ENCODE measurements at regions not wholly inside any gene's neighbourhood (a gene's known extent, or its start where the extent isn't known, plus 50 kb on each side); places are given as distances from the start of the nearest gene placed in this dataset.

- H3K9me3 Mint-ChIP-seq = peaks cover 5 to 28% (median 8%) of the 10 kb centered on the region in 7 donors
- no peak overlapping the region for H3K4me3 ChIP-seq (ENCODE audit: low read depth, low read length)
- no peaks in the 10 kb centered on the region for H3K4me1 Mint-ChIP-seq
- H3K27ac ChIP-seq (ENCODE audit: insufficient read depth, low read length, poor library complexity, severe bottlenecking) = no peak overlapping the region
- no peak overlapping the region for H3K4me3 Mint-ChIP-seq
- no peaks in the 10 kb centered on the region for H3K36me3 Mint-ChIP-seq
- DNase-seq = no peak
- H3K4me1 ChIP-seq (ENCODE audit: control insufficient read depth, insufficient read depth, low read length, poor library complexity, severe bottlenecking) = no peaks in the 10 kb centered on the region
- no peaks in the 10 kb centered on the region for H3K36me3 ChIP-seq (ENCODE audit: control insufficient read depth, insufficient read depth, low read length)
- H3K27me3 Mint-ChIP-seq = no peaks in the 10 kb centered on the region
- H3K9me3 ChIP-seq (ENCODE audit: control insufficient read depth in 2 of 2, low read length in 2 of 2) = peaks cover 0 to 4% of the 10 kb centered on the region in 2 experiments
- no peak for ATAC-seq (ENCODE audit: low read depth in 2 of 2)
- H3K27me3 ChIP-seq (ENCODE audit: control insufficient read depth, insufficient read depth, low read length) = no peaks in the 10 kb centered on the region
- H3K27ac Mint-ChIP-seq = no peak overlapping the region
Observed at GRCh38 chr13:107133950-107134349, 566.0 kb upstream of the ARGLU1 start.

GRCh38 chr13:107130566-107130965, 562.6 kb upstream of the ARGLU1 start:
- no peaks in the 10 kb centered on the region for H3K36me3 Mint-ChIP-seq
- DNase-seq (no peak), ATAC-seq (ENCODE audit: low read depth in 2 of 2) (no peak)
- H3K27ac Mint-ChIP-seq = no peak overlapping the region
- Histone ChIP-seq H3K27me3 (ENCODE audit: control insufficient read depth, insufficient read depth, low read length) (no peaks in the 10 kb centered on the region), H3K36me3 (ENCODE audit: control insufficient read depth, insufficient read depth, low read length) (no peaks in the 10 kb centered on the region), H3K9me3 (ENCODE audit: control insufficient read depth in 2 of 2, low read length in 2 of 2) (no peaks in the 10 kb centered on the region), H3K4me1 (ENCODE audit: control insufficient read depth, insufficient read depth, low read length, poor library complexity, severe bottlenecking) (no peaks in the 10 kb centered on the region), H3K4me3 (ENCODE audit: low read depth, low read length) (no peak overlapping the region), H3K27ac (ENCODE audit: insufficient read depth, low read length, poor library complexity, severe bottlenecking) (no peak overlapping the region)
- H3K9me3 Mint-ChIP-seq = peaks cover 8 to 28% (median 9%) of the 10 kb centered on the region in 7 donors
- no peak overlapping the region for H3K4me3 Mint-ChIP-seq
- peaks cover 0 to 6% (median 0%) of the 10 kb centered on the region in 4 donors for H3K4me1 Mint-ChIP-seq
- H3K27me3 Mint-ChIP-seq = no peaks in the 10 kb centered on the region

- Histone ChIP-seq H3K4me1 (ENCODE audit: control insufficient read depth, insufficient read depth, low read length, poor library complexity, severe bottlenecking) (no peaks in the 10 kb centered on the region), H3K36me3 (ENCODE audit: control insufficient read depth, insufficient read depth, low read length) (no peaks in the 10 kb centered on the region), H3K9me3 (ENCODE audit: control insufficient read depth in 2 of 2, low read length in 2 of 2) (no peaks in the 10 kb centered on the region), H3K27me3 (ENCODE audit: control insufficient read depth, insufficient read depth, low read length) (no peaks in the 10 kb centered on the region), H3K4me3 (ENCODE audit: low read depth, low read length) (no peak overlapping the region), H3K27ac (ENCODE audit: insufficient read depth, low read length, poor library complexity, severe bottlenecking) (no peak overlapping the region)
- Mint-ChIP-seq H3K27ac (no peak overlapping the region), H3K4me3 (no peak overlapping the region), H3K9me3 (peaks cover 0 to 8% (median 2%) of the 10 kb centered on the region in 7 donors), H3K36me3 (no peaks in the 10 kb centered on the region), H3K4me1 (peaks cover 0 to 6% (median 0%) of the 10 kb centered on the region in 4 donors), H3K27me3 (no peaks in the 10 kb centered on the region)
- ATAC-seq (ENCODE audit: low read depth in 2 of 2) (no peak), DNase-seq (no peak)
Observed at GRCh38 chr13:107124730-107125129, 556.8 kb upstream of the ARGLU1 start.

- Mint-ChIP-seq H3K36me3 (no peaks in the 10 kb centered on the region), H3K27me3 (no peaks in the 10 kb centered on the region), H3K4me1 (peaks cover 0 to 6% (median 0%) of the 10 kb centered on the region in 4 donors), H3K27ac (no peak overlapping the region), H3K4me3 (no peak overlapping the region), H3K9me3 (peaks cover 0 to 8% (median 2%) of the 10 kb centered on the region in 7 donors)
- ATAC-seq (ENCODE audit: low read depth in 2 of 2) (no peak), DNase-seq (no peak)
- no peaks in the 10 kb centered on the region for H3K27me3 ChIP-seq (ENCODE audit: control insufficient read depth, insufficient read depth, low read length)
- no peaks in the 10 kb centered on the region for H3K9me3 ChIP-seq (ENCODE audit: control insufficient read depth in 2 of 2, low read length in 2 of 2)
- H3K27ac ChIP-seq (ENCODE audit: insufficient read depth, low read length, poor library complexity, severe bottlenecking) = no peak overlapping the region
- H3K4me1 ChIP-seq (ENCODE audit: control insufficient read depth, insufficient read depth, low read length, poor library complexity, severe bottlenecking) = no peaks in the 10 kb centered on the region
- H3K4me3 ChIP-seq (ENCODE audit: low read depth, low read length) = no peak overlapping the region
- H3K36me3 ChIP-seq (ENCODE audit: control insufficient read depth, insufficient read depth, low read length) = no peaks in the 10 kb centered on the region
Observed at GRCh38 chr13:107124129-107124718, 556.3 kb upstream of the ARGLU1 start.

- no peak overlapping the region for H3K4me3 ChIP-seq (ENCODE audit: low read depth, low read length)
- H3K9me3 ChIP-seq (ENCODE audit: control insufficient read depth in 2 of 2, low read length in 2 of 2) = no peaks in the 10 kb centered on the region
- H3K4me1 ChIP-seq (ENCODE audit: control insufficient read depth, insufficient read depth, low read length, poor library complexity, severe bottlenecking) = no peaks in the 10 kb centered on the region
- Mint-ChIP-seq H3K36me3 (no peaks in the 10 kb centered on the region), H3K27me3 (no peaks in the 10 kb centered on the region), H3K27ac (no peak overlapping the region), H3K4me3 (no peak overlapping the region), H3K9me3 (peaks cover 0 to 4% (median 1%) of the 10 kb centered on the region in 7 donors), H3K4me1 (no peaks in the 10 kb centered on the region)
- H3K27me3 ChIP-seq (ENCODE audit: control insufficient read depth, insufficient read depth, low read length) = no peaks in the 10 kb centered on the region
- ATAC-seq (ENCODE audit: low read depth in 2 of 2) (no peak), DNase-seq (no peak)
- H3K27ac ChIP-seq (ENCODE audit: insufficient read depth, low read length, poor library complexity, severe bottlenecking) = no peak overlapping the region
- no peaks in the 10 kb centered on the region for H3K36me3 ChIP-seq (ENCODE audit: control insufficient read depth, insufficient read depth, low read length)
Observed at GRCh38 chr13:107121793-107122192, 553.9 kb upstream of the ARGLU1 start.

GRCh38 chr13:107119989-107120881, 552.3 kb upstream of the ARGLU1 start:
- H3K4me3 ChIP-seq (ENCODE audit: low read depth, low read length) = no peak overlapping the region
- Mint-ChIP-seq H3K27me3 (no peaks in the 10 kb centered on the region), H3K4me3 (no peak overlapping the region), H3K36me3 (no peaks in the 10 kb centered on the region), H3K9me3 (peaks cover 0 to 6% (median 3%) of the 10 kb centered on the region in 7 donors), H3K4me1 (no peaks in the 10 kb centered on the region), H3K27ac (no peak overlapping the region)
- DNase-seq (no peak), ATAC-seq (ENCODE audit: low read depth in 2 of 2) (no peak)
- H3K27ac ChIP-seq (ENCODE audit: insufficient read depth, low read length, poor library complexity, severe bottlenecking) = no peak overlapping the region
- no peaks in the 10 kb centered on the region for H3K27me3 ChIP-seq (ENCODE audit: control insufficient read depth, insufficient read depth, low read length)
- H3K36me3 ChIP-seq (ENCODE audit: control insufficient read depth, insufficient read depth, low read length) = no peaks in the 10 kb centered on the region
- no peaks in the 10 kb centered on the region for H3K9me3 ChIP-seq (ENCODE audit: control insufficient read depth in 2 of 2, low read length in 2 of 2)
- no peaks in the 10 kb centered on the region for H3K4me1 ChIP-seq (ENCODE audit: control insufficient read depth, insufficient read depth, low read length, poor library complexity, severe bottlenecking)

- no peaks in the 10 kb centered on the region for H3K9me3 ChIP-seq (ENCODE audit: control insufficient read depth in 2 of 2, low read length in 2 of 2)
- no peak for ATAC-seq (ENCODE audit: low read depth in 2 of 2)
- H3K27me3 Mint-ChIP-seq = no peaks in the 10 kb centered on the region
Observed at GRCh38 chr13:107118506-107118905, 550.6 kb upstream of the ARGLU1 start.

More at GRCh38 chr13:107118506-107118905, 550.6 kb upstream of the ARGLU1 start:
- Histone ChIP-seq H3K36me3 (ENCODE audit: control insufficient read depth, insufficient read depth, low read length) (no peaks in the 10 kb centered on the region), H3K4me3 (ENCODE audit: low read depth, low read length) (no peak overlapping the region), H3K4me1 (ENCODE audit: control insufficient read depth, insufficient read depth, low read length, poor library complexity, severe bottlenecking) (no peaks in the 10 kb centered on the region), H3K27ac (ENCODE audit: insufficient read depth, low read length, poor library complexity, severe bottlenecking) (no peak overlapping the region), H3K27me3 (ENCODE audit: control insufficient read depth, insufficient read depth, low read length) (no peaks in the 10 kb centered on the region)
- Mint-ChIP-seq H3K36me3 (no peaks in the 10 kb centered on the region), H3K4me1 (no peaks in the 10 kb centered on the region), H3K9me3 (peaks cover 0 to 7% (median 5%) of the 10 kb centered on the region in 7 donors), H3K27ac (no peak overlapping the region), H3K4me3 (no peak overlapping the region)
- no peak for DNase-seq

Data from CD4-positive, CD25-positive, alpha-beta regulatory T cell (primary cell).